NCI-H2227 treated with DMSO at 0.1 percent for 48 hours (cell line): ENCODE measurements at regions not wholly inside any gene's neighbourhood (a gene's known extent, or its start where the extent isn't known, plus 50 kb on each side); places are given as distances from the start of the nearest gene placed in this dataset.

ENCODE experiments used
- DNase-seq: peaks from one replicate; lab custom pipeline; 2025; lab: John Stamatoyannopoulos, UW

GRCh38 chr15:91521996-91522395, 331.5 kb upstream of the SLCO3A1 start:
- no peak for DNase-seq

DNA sequence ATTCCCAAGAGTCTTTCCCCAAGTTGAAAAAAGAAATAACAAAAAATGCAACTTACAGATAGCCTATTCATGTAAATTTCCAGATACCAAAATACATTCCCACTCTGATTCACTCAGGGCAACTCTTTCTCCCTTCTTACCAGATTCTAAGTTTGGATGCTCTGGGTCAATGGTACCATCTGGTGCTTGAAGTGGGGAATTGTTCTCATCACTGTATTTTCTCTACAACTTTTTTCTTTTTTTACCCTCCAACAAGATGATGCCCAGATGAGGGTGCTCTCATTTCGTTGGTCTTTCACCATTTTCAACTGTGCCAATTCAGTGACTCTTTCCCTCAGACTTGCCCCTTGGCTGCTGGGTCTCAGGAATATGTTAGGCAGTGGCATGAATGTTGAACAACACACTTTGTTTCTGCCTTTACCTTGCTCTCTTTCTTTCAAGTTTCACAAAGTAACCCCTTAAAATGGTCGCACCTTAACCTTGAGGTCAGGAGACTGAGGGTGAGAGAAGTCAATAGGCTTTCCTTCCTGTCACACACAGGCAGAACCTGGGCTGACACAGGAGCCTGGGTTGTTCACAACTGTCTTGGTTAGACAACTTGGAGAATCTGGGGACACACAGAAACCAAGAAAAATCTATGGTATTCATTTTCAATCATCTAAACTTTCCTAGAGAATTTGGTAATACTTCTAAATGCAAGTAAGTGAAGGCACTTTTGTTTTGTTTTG, 330.7 kb upstream of the SLCO3A1 start:
- DNase-seq = no peak

DNA sequence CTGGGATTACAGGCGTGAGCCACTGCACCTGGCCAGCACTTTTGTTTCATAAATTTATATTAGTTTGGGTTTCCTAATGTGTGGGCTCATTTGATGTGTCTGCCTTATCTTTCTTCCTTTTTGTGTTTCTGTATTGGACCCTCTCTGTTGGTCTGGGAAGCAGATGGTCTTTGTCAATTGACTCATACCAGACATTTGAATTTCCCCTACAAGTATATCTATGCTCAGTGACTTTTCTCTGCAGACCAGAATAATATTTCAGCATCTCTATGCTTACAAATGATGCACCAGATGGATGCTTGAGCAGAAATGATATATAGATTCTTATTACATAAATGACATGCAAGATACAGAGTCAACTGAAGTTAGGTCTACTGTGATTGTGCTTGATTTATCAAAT, 329.9 kb upstream of the SLCO3A1 start:
- no peak for DNase-seq

DNA sequence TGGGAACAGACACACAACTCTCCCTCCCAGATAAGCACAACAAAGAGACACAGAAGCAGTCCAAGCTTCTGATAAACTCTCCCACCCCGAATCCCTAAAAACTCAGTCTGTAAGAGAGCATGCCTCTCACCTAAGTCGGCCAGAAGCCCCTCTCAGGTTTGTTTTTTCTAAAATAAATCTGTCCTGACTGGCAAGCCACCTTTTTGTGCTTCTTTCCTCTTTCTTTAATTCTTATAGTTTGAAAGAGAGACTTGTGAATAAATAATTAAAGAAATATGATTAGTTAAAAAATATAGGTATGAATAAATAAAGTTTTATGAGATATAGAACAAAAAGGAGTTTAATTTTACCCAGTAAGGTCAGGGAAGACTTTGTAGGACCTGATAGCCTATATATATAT, 329.0 kb upstream of the SLCO3A1 start:
- no peak for DNase-seq

DNA sequence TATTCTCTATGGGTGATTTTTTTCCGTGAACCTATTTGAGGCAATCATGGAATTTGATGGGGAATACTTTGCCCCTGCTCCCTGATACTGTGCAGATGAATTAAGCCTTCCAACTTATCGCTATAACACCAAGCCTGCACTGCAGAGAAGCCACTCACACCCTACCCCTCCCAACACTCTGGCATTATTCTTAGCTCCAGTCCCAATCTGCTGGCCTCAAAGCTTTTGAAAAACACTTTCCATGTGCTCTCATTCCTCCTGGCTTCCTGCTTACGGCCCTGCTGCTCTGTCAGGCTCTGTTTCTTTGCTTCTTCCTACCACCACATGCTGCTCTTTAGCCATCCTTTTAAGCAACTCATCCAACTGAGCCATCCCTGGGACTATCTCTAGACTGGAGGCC, 327.8 kb upstream of the SLCO3A1 start:
- DNase-seq = no peak

DNA sequence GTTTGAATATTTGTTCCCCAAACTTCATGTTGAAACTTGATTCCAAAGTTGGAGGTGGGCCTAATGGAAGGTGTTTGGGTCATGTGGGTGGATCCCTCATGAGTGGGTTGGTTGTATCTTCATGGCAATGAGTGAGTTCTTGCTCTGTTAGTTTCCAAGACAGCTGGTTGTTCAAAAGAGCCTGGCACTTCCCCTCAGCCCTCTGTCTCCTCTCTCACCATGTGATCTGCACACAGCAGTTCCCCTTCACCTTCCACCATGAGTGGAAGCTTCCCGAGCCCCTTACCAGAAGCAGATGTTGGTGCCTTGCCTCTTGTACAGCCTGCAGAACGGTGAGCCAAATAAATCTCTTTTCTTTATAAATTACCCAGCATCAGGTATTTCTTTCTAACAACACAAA, 327.1 kb upstream of the SLCO3A1 start:
- no peak for DNase-seq

DNA sequence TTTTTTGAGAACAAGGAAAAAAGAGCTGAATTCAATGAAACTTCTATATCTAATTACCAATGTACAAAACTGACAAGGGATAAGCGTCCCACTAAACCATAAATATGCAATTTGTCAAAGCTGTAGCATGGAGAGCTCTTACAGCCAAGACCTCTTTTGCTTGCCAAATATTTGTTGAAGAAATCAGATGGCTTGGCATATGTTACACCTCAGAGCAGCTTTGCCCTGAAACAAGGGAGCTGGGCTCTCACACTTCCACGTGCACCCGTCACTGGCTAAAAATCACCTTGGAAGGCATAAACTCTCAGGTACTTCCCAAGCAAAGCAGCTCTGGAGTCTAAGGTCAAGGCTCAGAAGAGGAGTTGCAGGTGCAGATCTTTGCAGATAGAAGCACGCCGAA, 324.7 kb upstream of the SLCO3A1 start:
- no peak for DNase-seq

DNA sequence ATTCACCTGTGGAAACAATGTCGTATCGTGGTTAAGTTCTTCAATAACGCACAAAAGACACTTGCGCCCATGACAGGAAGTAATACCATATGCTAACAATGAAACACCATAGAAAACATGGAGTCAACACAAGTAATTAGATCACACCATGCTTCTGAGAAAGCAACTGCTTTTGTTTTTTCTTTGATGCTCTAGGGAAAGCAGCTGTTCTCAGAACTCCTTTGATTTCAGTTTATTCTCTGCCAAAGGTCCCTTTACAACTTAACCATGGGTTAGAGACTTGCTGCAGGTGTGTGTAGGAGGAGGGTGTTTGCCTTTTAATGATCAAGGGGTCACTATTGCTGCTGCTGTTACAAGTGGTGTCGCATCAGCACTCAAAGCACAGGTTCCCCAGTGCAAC, 324.0 kb upstream of the SLCO3A1 start:
- no peak for DNase-seq

DNA sequence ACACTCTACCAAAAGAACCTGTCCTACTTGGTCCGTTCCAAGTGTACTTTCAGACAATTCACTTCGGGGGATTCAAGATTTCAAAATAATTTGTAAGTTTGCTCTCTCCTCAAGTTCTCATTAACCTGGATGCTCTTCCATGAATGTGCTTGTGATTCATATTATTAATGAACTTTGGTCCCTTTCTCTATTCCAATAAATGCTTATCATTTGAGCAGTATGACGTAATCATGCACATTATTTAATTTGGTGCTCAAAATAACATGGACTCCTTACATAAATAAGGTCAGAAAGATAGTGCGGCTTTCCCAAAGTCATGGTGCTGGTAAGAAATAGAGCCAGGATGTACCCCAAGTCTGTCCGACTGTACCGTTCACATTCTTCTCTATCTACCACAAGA, 323.2 kb upstream of the SLCO3A1 start:
- no peak for DNase-seq

DNA sequence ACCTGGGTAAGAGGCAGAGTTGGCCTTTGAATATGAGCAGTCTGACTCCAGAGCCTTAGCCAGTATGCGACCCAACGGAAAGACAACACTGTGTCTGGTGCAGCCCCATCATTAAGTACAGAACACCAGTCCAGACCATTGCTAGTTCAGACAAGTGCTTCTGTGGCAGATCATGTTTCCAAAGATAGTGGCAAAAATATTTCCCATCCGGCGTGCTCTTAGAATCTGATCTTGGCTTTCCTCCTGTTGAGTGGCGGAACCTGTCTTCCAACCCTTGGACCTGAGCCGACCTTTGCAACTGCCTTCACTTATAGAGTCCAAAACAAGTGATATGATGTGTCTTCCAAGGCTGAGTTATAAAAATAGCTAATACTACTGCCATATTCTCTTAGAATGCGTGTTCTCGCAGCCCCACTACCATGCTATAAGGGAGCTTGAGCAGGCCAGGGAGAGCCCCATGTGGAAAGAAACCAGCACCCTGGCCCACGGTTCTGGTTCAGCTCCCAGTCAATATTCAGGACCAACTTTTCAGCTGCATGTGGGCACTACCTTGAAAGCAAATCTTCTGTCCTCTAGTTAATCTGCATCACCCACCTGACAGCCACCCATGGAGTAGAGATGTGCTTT, 322.4 kb upstream of the SLCO3A1 start:
- DNase-seq = no peak

DNA sequence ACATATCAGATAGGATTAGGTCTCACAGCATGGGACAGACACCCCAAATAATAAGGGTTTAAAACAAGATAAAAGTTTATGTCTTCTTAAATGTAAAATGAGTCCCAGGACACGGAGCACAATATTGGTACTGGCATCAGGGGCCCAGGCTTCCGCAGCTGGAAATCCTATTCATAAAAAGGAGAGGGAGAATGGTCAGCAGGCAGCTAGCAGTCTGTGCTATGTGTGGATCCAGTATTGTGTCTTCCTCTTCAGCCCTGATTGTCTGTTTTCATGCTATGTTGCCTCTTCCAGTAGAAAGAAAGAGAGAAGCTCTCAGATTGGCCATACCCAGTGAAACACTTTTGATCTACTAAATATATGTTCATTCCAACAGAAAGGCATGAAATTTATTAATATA, 319.3 kb upstream of the SLCO3A1 start:
- DNase-seq = no peak

- no peak for DNase-seq
Observed at GRCh38 chr15:91534976-91535375, 318.5 kb upstream of the SLCO3A1 start.

- no peak for DNase-seq
Observed at GRCh38 chr15:91535856-91536500, 317.5 kb upstream of the SLCO3A1 start.

DNA sequence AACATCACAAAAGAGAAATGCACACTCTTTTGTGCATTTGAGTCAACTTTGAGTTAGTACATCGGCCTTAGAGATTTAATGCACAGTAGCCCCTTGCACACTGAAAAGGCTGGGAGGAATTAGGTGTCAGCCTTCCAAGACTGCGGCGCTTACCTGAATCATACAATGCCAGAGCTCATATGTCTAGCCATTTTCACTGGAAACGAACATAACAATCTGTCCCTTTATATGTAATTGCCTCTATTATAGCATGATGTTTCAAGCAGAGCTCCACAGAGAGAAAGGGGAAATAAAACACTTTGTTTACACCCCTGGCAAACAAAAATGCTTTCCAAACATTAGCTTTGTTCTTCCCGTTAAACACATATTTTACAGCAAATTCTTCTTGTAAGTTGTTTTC, 315.7 kb upstream of the SLCO3A1 start:
- DNase-seq = no peak

GRCh38 chr15:91538782-91539181, 314.7 kb upstream of the SLCO3A1 start:
- no peak for DNase-seq

DNA sequence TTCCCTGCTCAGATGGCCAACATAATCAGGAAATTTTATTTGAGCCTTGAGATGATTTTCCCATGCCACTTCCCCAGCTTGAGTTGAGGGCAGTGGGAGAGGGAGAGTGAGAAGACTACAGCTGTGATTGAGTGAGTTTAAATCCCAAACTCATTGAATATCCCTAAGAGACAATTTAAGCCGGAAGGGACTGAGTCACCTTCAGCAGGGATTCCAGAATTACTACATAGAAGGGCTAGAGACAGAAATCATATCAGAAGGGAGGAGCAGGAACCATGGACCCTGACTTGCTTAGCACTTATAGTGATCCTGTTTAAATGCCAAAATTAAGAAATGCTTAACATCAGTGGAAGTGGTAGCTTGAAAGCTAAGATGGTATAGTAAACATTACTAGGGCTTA, 312.2 kb upstream of the SLCO3A1 start:
- DNase-seq = no peak

DNA sequence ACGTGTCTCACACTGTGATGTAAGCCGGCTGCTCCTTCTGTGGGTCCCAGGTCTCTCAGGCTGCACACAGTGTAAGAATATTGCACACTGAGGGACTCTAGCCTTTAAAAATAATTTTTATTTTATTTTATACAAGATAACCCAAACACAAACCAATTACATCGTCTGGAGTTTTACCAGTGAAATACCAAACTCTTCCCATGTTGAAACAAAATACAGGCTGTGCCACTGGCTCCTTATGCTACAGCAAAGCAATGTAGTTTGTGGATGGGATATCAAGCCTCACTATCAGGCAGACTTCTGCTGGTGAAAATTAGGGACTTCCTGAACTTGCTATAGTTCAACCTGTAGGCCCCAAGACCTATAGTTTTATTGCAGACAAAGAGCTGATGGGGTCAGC, 311.3 kb upstream of the SLCO3A1 start:
- no peak for DNase-seq

GRCh38 chr15:91547356-91547755, 306.2 kb upstream of the SLCO3A1 start:
- no peak for DNase-seq

DNA sequence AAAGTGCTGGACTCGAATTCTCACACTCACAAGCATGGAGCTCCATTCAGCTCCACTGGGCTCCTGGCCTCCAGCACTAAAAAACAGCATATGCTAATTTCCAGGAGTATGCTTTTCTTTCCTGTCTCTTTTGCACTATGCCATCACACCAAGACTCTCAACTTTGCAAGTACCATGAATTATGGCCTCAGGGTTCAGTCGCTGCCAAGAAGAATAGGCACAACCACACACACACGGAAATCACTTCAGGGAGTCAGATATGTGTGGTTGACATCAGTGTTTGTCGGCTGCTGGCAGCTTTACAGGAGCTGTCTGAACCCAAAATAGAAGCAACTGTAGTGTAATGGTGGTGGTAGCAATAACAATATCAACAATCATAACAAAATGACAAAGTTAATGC, 305.0 kb upstream of the SLCO3A1 start:
- DNase-seq = no peak

DNA sequence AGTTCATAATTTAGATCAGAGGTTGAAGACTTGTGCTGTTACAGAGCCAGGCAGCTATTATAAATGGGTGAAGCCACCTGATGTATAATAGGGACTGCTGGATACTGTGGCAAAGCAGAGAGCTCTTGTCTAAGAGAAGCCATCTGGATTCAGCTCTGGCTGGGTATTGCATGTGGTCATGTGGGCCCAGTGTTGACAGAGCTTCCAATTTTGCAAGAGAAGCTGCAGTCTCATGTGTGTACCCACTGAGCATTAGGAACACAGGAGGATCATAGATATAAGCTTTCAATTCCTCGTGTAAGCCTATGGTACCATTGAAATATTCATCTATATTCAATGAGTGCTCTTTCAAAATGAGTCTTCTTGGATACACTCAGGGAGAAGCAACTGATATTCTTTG, 303.9 kb upstream of the SLCO3A1 start:
- DNase-seq = no peak

DNA sequence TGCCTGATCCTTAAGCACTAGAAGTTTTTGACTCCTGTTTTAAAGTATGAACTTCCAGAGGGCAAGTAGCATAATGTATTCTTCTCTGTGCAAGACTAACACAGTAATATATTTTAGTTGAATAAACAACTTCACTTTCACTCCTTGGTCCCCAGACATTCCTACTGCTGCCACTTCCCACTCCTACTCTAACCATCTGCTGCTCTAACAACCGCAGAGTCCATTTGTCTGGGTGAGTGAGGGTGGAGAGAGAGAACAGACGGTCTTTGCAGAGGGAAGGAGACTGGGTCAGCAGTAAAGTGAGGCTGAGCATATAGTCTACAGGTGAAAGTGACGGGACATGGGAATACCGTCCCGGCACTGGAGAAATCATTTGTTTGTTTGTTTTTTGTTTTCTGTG, 301.0 kb upstream of the SLCO3A1 start:
- no peak for DNase-seq

- peak; percentile 73 for DNase-seq
Observed at GRCh38 chr15:91553196-91553854, 300.2 kb upstream of the SLCO3A1 start.

- DNase-seq = no peak
Observed at GRCh38 chr15:91555312-91555711, 298.2 kb upstream of the SLCO3A1 start.
